NCI-H128 (cell line): ENCODE measurements at regions not wholly inside any gene's neighbourhood (a gene's known extent, or its start where the extent isn't known, plus 50 kb on each side); places are given as distances from the start of the nearest gene placed in this dataset.

Source experiments
- DNase-seq: peaks from one replicate; lab custom pipeline; 2025; ENCODE audit not compliant: unreplicated experiment; lab: John Stamatoyannopoulos, UW

DNA sequence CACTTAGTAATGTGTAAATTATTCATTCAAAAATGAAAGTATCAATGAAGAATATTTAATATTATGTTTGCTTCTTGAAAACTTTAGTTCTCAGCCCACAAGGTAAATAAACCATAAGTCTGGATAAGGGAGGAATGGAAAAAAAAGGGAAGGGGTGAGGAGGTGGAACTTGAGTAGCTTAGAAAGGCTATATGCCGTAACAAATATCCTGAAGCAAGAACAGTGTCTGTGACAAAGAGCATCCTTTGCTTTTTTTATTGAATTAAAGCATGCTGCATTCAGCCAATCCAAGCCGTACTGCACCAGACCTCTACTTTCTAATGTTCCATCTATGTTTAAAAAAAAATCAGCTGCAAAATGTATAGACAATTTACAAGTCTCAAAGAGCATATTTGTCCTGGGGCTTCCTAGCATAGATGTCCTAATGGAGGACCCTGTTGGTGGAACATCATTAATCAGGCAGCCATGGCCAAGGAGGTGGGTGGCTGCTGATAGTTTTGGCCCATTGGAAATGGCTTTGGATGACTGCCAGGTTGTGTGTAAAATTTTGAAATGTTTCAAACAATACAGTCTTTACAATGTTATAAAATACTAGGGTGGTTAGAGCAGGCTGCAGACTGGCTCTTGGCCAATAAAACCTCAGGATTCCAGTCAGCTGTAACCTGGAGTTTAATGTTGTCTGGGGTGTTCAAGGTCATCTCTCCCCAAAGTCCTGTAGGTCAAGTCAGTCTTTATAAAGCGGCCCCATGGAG is 895.8 kb upstream of the SOX9 start:
- peak; percentile 24 for DNase-seq

GRCh38 chr17:71227841-71228240 is 893.0 kb upstream of the SOX9 start:
- no peak for DNase-seq

DNA sequence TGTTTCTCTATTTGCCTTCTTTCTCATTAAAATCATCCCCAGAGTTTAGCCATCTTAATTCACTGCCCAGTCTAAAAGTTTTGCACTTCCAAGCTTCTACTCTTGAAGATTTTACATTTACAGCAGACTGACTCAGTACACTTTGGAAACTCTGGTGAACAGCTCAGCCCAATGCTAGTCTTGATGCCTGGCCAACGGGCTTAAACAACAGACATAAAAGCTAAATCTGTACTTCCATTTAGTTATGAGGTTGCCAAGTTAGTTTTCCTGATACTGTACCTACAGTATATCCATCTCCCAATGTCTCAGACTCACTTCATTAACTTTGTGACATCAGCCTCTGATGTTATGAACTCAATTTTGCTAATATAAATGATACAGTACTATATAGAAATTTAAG is 891.8 kb upstream of the SOX9 start:
- DNase-seq, result no peak

DNA sequence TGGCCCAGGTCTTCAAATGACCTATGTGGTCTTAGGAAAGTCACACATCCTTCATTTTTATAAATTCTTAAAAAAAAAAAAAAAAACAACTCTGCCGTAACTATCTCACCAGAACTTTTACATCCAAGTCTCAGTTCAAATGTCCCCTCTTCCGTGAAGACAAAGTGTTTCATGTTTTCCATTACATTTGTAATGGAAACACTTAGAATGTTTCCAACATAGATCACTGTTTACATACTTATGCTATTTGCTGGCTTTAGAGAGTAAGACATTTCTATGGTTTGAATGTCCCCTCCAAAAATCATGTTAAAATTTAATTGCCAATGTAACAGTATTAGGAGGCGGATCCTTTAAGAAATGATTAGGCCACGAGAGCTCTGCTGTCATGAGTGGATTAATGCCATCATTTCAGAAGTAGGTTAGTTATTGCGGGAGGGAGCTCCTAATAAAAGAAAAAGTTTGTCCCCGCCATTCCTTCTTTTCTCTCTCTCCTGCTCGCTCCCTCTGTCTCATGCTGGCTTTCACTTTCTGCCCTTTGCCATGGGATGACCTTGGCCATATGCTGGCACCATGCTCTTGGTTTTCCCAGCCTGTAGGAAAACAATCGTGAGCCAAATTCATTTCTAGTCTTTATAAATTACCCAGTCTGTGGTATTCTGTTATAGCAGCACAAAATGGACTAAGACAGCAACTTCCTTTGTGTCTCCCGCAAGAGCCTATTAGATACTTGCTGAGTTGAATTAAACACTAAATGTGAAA is 887.8 kb upstream of the SOX9 start:
- no peak for DNase-seq

GRCh38 chr17:71234349-71234748 is 886.5 kb upstream of the SOX9 start:
- no peak for DNase-seq

GRCh38 chr17:71237903-71238538 is 882.8 kb upstream of the SOX9 start:
- DNase-seq, result no peak

DNA sequence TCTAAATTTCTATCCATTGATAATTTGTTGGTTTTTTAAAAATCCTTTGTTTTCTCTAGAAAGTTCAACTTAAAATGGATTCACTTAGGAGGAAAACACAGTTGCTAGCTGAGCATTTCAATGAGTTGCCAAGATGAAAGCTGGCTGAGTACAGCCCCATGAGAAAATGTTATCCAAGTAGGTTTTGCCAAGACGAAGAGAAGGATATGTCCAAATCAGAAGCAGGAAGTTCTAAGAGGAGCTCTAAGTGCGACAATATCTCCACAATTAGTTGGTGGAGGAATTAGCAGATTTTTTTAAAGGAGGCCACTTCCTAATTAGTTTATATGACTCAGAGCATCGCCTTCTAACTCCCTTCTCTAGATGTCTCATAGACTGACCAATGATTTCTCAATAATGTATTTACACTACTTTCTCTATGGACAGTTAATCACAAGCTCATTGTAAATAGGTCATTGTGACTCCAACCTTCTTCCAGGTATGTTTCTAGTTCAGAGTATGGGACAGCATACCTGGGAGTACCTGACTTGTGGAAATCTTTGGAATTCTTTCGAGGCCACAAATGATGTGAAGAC is 873.3 kb upstream of the SOX9 start:
- no peak for DNase-seq

GRCh38 chr17:71251276-71251675 is 869.5 kb upstream of the SOX9 start:
- no peak for DNase-seq

DNA sequence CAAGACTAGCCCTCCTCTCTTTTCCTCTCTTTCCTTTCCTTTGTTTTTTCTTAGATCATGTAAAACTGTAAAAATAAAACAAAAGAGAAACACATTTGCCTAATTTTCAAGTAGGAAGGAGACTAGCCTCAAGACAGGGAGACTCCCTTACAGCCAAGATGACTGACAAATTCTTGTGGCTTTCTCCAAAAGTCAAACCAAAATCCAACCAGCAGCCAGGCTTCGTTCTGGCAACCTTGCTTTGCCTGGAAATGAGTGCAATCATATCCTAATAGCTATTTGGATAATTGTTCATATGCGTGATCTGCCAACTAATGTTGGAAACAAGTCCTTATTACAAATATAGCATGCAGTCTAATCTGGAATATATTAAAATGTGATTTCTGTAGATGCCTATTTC is 868.9 kb upstream of the SOX9 start:
- DNase-seq, result no peak

DNA sequence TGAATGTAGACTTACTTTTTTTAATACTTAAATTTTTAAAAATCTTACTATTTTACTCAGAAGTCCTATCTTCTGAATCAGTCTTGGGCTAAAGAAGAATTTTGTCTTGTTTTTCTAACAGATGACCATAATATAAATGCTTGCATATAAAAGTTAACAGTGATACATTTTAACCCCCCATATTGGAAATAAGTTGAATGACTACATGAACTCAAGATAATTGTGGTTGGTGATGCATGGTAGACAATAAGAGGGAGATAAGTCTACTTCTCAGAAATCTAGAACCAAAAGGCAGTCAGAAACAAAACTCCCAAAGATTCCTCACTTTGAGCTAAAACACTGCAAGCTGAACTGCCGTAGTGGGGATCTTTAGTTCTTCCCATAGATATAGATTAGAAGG is 868.4 kb upstream of the SOX9 start:
- DNase-seq, result no peak

DNA sequence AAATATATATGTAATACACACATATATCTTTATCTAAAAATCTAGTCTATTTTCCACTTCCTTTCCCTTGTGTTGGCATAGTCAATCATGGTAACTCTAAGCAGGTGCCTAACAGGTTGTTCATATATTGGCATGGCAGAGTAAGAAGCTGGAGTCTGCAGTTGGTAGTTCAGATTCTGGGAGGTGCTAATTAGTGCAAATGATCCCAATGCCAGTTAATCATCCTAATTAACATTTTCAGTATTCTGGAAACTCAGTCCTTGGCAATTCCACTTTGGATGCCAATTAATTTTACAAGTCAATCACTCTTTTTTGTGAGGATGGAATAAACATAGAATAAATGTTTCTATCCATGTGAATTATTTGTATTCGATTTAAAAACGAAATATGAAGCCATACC is 863.7 kb upstream of the SOX9 start:
- DNase-seq, result no peak

DNA sequence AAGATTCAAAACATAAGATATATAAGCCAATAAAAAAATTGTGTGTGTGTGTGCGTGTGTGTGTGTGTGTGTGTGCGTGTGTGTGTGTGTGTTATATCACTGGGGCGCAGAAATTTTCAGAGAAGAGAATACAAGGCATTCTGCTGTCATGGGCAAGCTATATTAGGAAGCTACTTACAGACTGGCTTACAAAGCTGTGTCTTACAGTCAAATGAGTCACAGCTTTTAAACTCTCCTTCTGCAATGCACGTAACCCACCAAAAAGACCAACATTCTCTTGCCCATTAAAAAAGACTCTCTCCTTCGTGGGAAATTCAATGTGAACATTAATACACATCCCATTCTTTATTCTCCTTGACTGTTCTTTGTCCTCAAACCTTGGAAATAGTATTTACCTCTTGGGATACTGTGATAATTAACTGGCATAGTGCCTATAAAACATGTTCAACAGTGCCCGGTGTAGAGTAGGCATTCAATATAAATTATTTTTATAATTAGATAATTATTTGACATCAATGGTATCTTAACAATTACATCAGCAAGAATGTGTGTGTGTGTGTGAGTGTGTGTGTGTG is 860.4 kb upstream of the SOX9 start:
- DNase-seq, result no peak

GRCh38 chr17:71262586-71262985 is 858.2 kb upstream of the SOX9 start:
- DNase-seq, result no peak

- DNase-seq, result no peak
These were observed 853.2 kb upstream of the SOX9 start for GRCh38 chr17:71267668-71268067.

GRCh38 chr17:71269201-71269600 is 851.6 kb upstream of the SOX9 start:
- DNase-seq, result no peak

DNA sequence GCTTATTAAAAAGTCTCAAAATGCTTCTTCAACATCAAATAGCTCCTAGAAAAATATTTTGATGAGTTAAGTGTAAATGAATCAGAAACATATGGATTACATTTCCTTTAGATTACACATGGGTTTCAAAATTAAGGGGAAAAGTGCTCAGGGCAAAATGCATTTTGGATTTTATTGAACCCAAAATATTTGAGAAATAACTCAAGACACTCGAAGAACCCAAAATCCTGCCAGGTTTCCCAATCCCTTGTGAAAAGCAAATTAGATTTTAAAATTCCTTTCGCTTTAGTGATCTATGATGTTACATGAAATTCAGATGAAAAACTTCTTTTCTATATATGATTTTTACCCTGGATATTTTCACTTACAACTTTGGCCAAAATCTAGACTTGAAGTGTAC is 847.4 kb upstream of the SOX9 start:
- no peak for DNase-seq

DNA sequence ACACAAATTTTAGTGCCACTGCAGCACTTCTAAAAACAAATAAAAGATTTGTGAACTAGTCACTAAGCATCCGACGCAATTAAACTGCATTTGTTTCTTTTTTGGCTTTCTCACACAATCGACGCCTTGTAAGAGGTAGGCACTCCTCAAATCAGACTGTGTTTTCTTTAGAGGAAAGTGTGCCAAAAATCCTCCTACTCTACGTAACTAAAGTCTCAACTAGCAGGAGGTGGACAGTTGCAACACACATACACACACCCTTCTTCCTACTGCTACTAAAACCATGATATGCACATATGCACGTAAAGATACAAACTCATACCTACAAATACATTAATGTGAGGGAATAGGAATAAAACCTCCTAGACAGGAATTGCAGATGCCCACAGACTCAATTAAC is 844.7 kb upstream of the SOX9 start:
- no peak for DNase-seq

DNA sequence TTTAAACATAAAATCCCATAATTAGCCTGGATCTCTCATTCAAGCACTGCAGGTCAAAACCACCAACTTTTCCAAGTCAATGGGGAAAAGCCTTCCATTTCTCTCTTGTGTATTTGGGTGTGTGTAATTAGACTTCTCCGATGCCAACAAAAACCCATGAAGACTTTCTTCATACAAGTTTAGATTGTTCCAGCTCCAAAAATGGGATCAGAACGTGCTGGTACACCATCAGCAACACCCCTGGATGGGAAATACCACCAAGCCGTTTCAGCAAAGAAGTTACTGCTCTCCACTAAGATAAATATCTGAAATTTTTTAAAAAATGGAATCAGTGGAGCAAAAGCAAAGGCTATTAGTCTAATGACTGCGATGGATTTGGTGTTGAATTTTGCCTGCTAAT is 837.3 kb upstream of the SOX9 start:
- DNase-seq, result no peak

- no peak for DNase-seq
These were observed 836.6 kb upstream of the SOX9 start for GRCh38 chr17:71284032-71284755.

DNA sequence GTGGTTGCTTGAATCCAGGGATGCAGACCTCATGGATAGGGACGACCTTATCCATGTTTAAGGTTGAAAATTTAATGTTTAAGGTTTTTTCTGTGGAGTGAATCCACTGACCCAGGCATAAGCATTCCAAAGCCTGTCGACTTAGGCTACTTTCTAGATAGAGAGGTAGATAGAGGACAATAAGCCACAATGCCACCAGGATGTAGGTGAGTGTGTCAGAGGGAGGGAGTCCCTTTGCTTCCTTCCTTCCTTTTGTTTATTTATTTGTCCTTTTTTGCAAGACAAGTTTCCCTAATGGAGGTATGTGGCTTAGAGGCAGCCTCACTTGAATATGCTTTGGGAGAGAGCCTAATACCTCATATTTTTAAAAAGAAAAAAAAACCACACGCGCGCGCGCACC is 834.2 kb upstream of the SOX9 start:
- no peak for DNase-seq
